IMR-90 (cell line): ENCODE measurements at regions not wholly inside any gene's neighbourhood (a gene's known extent, or its start where the extent isn't known, plus 50 kb on each side); places are given as distances from the start of the nearest gene placed in this dataset.

ENCODE experiments used
- POLR2A ChIP-seq: IDR thresholded peaks from 2 replicates; pipeline ENCODE4 v1.6.1; 2012; ENCODE audit warnings: mild to moderate bottlenecking, low read depth, low read length
- RFX5 ChIP-seq: IDR thresholded peaks from 2 replicates; pipeline ENCODE4 v1.8.0; 2012; ENCODE audit warnings: low read depth, mild to moderate bottlenecking, low read length, moderate library complexity
- SMC3 ChIP-seq: fragments of 150-350 bp; IDR thresholded peaks from 2 replicates; pipeline ENCODE4 v1.6.1; 2016; ENCODE audit warnings: low read depth, mild to moderate bottlenecking, antibody characterized with exemption, low read length, moderate library complexity
- TF ChIP-seq, protein P1 (sequence below): conservative IDR thresholded peaks from 2 replicates; pipeline ENCODE4 v1.5.1; 2012; ENCODE audit warnings: mild to moderate bottlenecking, low read depth, low read length, improper control_type of control experiment

GRCh38 chr2:176678571-176678970, 409.3 kb downstream of the MTX2 start:
- TF ChIP-seq, protein P1, sequence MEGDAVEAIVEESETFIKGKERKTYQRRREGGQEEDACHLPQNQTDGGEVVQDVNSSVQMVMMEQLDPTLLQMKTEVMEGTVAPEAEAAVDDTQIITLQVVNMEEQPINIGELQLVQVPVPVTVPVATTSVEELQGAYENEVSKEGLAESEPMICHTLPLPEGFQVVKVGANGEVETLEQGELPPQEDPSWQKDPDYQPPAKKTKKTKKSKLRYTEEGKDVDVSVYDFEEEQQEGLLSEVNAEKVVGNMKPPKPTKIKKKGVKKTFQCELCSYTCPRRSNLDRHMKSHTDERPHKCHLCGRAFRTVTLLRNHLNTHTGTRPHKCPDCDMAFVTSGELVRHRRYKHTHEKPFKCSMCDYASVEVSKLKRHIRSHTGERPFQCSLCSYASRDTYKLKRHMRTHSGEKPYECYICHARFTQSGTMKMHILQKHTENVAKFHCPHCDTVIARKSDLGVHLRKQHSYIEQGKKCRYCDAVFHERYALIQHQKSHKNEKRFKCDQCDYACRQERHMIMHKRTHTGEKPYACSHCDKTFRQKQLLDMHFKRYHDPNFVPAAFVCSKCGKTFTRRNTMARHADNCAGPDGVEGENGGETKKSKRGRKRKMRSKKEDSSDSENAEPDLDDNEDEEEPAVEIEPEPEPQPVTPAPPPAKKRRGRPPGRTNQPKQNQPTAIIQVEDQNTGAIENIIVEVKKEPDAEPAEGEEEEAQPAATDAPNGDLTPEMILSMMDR: no peak
- no peak for TF ChIP-seq RFX5
- no peak for TF ChIP-seq POLR2A
- TF ChIP-seq SMC3: no peak
